ENCODE measurements at regions not wholly inside any gene's neighbourhood (a gene's known extent, or its start where the extent isn't known, plus 50 kb on each side); places are given as distances from the start of the nearest gene placed in this dataset.

- TF ChIP-seq CTCF (IDR thresholded peaks at IDR 0.05; ENCODE audit: insufficient read depth, low read length, poor library complexity, severe bottlenecking) (no peak), EZH2phosphoT487 (conservative IDR thresholded peaks at IDR 0.05; ENCODE audit: low read length) (no peak)
These were observed 318.0 kb upstream of the GBE1 start for GRCh38 chr3:82079335-82079890.

Data from SU-DHL-6 (cell line).